DND-41 (cell line): ENCODE measurements at regions not wholly inside any gene's neighbourhood (a gene's known extent, or its start where the extent isn't known, plus 50 kb on each side); places are given as distances from the start of the nearest gene placed in this dataset.

Source experiments
- CTCF ChIP-seq: IDR thresholded peaks from 2 replicates; pipeline ENCODE4 v1.5.1; 2012; ENCODE audit warnings: borderline replicate concordance, low read length, moderate library complexity, mild to moderate bottlenecking; ENCODE audit not compliant: poor library complexity, severe bottlenecking; ENCODE audit errors: extremely low read depth
- EZH2 ChIP-seq: IDR thresholded peaks from 3 replicates; pipeline ENCODE4 v1.6.1; 2012; ENCODE audit warnings: borderline replicate concordance, low read depth, mild to moderate bottlenecking, moderate library complexity, low read length, inconsistent platforms; ENCODE audit not compliant: severe bottlenecking

- TF ChIP-seq CTCF (no peak), EZH2 (no peak)
These were observed 439.9 kb upstream of the MAF start for GRCh38 chr16:80040413-80040812.
